ENCODE measurements at regions not wholly inside any gene's neighbourhood (a gene's known extent, or its start where the extent isn't known, plus 50 kb on each side); places are given as distances from the start of the nearest gene placed in this dataset.

DNA sequence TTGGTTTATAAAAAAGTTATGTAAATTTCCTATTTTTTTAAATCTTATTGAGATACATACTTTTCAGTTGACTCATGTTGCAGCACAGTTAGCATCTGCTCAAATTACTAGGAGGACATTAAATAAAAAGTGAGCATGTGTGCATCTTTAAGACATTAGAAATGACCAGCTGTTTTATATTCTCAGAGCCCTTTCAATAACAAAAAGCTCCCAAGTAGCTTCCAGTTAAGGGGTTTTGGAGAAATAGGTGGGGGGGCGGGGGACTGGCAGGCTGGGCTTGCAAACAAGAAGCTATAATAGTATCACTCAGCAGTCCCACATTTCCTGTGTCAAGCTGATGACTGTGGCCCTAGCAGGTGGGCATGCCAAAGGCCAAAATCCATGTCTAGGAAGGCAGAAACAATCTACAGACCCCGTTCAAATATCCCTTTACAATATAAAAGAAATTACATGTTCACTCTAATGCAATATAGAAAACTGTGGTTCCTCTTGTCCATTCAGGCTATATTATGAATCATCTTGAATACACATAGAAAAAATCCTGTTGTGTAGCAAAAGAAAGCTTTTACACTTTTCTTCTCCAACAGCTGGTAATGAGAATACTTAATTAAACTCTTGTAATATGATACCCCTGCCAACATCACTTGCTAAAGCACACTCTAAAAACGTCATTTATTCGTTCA lies 1713.2 kb upstream of the SLC10A2 start:
- no peak for DNase-seq

GRCh38 chr13:104773775-104774174 lies 1707.6 kb upstream of the SLC10A2 start:
- peak in 1 of 6 experiments; percentile 23 for DNase-seq

DNA sequence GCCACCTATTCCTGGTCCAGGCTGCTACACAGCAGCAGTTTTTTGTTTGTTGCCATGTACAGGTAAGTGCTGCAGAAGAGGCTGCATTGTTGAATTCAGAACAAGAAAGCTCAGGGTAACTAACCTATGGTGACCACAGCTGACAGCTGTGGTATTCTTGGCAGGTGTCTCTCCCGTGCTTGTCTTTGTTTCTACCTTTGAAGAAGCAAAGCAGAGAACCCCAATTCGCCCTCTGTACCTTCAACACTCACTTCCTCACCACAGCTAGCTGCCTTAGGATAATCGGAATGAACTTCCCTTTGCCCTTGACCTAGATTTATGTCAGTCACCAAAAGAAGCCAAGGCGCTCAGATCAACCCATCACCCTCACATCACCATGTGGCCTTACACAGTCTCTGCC lies 1703.3 kb upstream of the SLC10A2 start:
- peak in 2 of 6 experiments; percentile 5 to 29 for DNase-seq

- DNase-seq: no peak
These were observed 1700.1 kb upstream of the SLC10A2 start for GRCh38 chr13:104766319-104766718.

GRCh38 chr13:104764600-104764999 lies 1698.4 kb upstream of the SLC10A2 start:
- DNase-seq: no peak

DNA sequence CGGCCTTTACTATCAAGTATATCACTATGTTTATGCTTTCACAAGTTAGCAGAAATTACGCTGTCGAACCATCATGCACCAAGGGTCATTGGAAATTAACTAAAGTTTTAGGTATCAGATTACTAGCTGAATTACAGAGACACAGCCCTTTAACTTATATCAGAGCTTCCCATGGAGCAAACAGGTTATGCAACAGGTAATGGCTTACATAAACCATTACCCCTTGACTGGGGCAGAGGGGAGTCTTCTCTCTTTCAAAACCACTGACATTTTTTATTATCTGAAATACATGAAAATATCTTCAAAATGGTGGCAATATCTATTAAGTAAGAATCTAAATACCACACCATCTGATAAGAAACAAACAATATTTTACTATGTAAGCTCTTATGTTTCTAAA lies 1692.9 kb upstream of the SLC10A2 start:
- DNase-seq: no peak

DNA sequence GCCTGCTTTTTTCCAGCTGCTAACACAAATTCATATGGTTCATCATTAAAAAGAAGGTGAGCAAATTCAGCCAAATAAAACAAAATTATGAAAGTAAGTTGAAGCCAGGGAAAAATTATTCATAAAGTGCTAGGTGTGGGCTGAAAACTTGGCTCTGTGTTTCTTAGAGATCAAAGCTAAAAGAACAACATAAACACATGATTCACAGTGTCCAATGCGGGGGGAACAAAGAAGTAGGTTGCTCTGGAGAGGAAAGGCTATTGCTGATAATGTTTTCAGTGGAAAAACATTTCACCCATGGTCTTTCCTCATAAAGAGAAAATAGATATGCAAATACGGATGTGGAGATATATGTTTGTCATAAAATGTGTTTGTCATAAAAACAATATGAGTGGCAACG lies 1691.5 kb upstream of the SLC10A2 start:
- DNase-seq: no peak

DNA sequence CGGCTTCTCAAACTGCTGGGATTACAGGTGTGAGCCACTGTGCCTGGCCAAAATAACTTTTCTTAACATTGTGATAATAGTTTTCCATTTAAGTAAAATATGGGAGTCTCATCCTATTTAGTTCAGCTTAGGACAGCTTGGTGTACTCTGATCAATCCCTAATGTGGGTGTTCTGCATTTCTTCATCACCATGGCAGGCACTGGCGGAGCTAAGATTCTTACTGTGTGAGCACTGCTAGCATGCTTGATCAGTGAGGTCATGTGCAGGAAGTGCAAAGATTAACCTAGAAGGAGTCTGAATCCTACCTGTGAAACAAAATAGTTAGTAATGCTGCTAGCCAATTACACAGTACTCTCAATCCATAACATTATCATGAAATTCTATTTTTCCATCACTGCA lies 1684.2 kb upstream of the SLC10A2 start:
- no peak for DNase-seq

GRCh38 chr13:104740641-104741222 lies 1674.5 kb upstream of the SLC10A2 start:
- no peak for DNase-seq

GRCh38 chr13:104737713-104738112 lies 1671.5 kb upstream of the SLC10A2 start:
- DNase-seq: no peak

DNA sequence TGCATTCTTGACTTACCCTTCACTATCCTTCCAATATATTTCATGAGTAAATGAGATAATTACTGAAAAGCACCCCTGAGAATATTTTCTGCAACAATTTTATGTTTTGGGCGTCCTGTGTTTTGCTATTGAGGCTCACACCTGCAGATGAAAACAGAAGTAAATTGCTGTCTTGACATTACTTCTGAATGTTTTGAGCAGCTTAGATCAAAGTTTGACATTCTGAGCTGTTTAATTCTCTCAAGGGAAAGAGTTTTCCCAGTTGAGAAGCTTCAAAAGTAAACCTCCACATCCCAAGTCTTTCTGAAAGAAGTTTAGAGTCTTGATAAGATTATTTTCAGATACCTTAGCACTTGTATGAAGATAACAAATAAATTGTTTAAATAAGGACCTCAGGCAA lies 1667.2 kb upstream of the SLC10A2 start:
- no peak for DNase-seq

GRCh38 chr13:104715111-104715510 lies 1648.9 kb upstream of the SLC10A2 start:
- DNase-seq: no peak

GRCh38 chr13:104705031-104705750 lies 1639.0 kb upstream of the SLC10A2 start:
- DNase-seq: no peak

DNA sequence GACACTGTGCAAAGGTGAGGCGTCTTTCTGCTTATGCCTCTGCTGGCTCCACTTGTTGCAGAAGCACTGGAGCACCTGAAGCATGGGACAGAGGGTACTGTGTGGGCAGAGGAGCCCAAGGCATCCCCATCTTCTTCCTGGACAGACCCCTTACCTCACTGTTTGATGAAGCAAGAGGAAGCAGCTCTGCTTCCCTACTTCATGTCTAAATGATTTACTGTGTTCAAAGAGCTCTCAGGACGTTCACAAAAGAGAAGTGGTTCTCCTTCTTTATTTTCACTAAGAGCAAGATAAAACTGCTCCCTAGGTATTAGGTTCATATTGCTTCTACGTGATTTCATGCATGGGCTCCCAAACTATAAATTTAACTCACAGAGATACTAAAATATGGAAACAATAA lies 1635.4 kb upstream of the SLC10A2 start:
- no peak for DNase-seq

DNA sequence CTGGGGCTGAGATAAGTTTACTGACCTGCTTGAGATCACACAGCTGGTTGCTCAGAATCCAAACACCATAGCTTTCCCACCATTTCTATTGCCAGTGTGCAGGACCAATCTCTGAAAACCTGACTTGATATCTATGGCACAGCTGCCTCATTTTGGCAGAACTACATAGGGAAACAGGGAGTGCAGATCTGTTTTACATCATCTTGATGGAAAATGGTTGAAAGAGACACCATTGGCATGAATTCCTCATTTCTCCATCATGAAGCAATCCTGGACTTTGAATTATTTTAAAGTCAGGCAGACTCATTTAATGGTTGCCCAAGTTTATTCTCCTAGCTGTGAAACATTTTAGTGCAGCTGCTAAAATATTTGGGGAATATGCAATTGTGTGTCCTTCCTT lies 1628.2 kb upstream of the SLC10A2 start:
- DNase-seq: no peak

GRCh38 chr13:104693126-104693525 lies 1626.9 kb upstream of the SLC10A2 start:
- no peak for DNase-seq

GRCh38 chr13:104691767-104692467 lies 1625.7 kb upstream of the SLC10A2 start:
- DNase-seq: no peak

DNA sequence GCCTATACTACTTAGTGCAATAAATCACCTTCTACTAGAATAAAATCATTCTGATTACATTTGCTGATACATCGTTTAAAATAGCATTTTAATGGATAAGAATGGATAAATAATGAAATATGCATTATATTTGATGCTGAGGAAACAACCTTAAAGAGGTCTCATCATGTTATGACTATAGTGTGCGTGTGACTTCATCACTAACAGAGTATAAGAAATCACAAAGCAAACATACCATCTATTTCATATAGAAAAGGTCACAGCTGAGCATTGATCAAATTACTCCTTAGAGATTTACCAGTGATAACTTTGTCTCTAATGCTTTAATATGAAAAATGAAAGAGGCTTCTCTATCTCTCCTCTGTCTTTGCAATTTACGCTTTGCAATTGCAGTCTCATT lies 1620.3 kb upstream of the SLC10A2 start:
- no peak for DNase-seq

DNA sequence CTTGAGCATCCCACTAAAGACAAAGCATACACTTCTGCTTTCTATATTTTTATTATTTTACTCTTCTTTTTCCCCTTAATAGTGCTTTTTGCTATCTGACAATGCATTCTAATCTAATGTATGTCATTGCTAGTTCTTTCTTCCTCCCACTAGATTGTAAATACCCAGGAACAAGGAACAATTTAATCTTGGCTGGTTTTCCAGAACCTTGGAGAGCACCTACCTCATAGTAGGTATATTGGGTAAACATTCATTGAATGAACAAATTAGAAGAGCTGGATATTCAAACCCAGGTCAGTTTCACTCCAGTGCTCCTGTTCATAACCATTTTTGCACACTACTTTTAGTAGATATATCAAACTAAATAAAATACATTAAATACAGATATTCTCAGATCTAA lies 1617.6 kb upstream of the SLC10A2 start:
- no peak for DNase-seq

DNA sequence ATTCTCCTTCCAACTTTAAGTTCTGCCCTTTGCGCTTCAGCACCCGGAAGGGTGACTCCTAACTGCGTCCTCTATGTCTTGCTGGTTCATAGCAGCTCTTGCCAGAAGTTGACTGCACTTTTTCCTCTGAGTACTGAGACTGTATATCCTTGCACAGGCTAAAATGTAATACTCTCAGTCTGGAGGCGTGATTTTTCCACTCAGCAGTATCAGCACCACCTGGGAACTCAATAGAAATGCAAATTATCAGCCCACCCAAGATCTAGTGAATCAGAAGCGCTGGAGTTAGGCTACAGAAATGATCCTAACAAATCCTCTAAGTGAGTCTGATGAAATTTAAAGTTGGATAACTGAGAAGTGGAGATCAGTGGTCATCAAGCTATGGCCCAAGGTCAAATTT lies 1611.9 kb upstream of the SLC10A2 start:
- no peak for DNase-seq

- no peak for DNase-seq
These were observed 1605.7 kb upstream of the SLC10A2 start for GRCh38 chr13:104671901-104672300.

- no peak for DNase-seq
These were observed 1591.0 kb upstream of the SLC10A2 start for GRCh38 chr13:104657196-104657595.

- DNase-seq: no peak
These were observed 1584.2 kb upstream of the SLC10A2 start for GRCh38 chr13:104650431-104650830.

- no peak for DNase-seq
These were observed 1582.1 kb upstream of the SLC10A2 start for GRCh38 chr13:104648291-104648690.

All from stimulated activated naive CD4-positive, alpha-beta T cell (primary cell).